K562 (cell line): ENCODE measurements at regions not wholly inside any gene's neighbourhood (a gene's known extent, or its start where the extent isn't known, plus 50 kb on each side); places are given as distances from the start of the nearest gene placed in this dataset.

Source experiments
- ATAC-seq: fragments of 200-7000 bp; cut with Tn5 transposase; 3 replicates; pipeline ENCODE4 v1.9.1; 2020; ENCODE audit warnings: moderate library complexity
- BruUV-seq: library from RNA; stranded (reverse); fragments of 400-500 nt; replicated peaks from 2 replicates; lab custom pipeline; 2021; lab: Mats Ljungman, UMichigan
- CTCF ChIA-PET: fragments of 300-600 bp; formaldehyde crosslinking; extraction: SDS; loops from one replicate; lab custom pipeline; 2021; ENCODE audit warnings: low intra/inter-chr PET ratio; lab: Yijun Ruan, JAX
- POLR2A ChIA-PET: fragments of 300-600, 350-650 bp; sonication (Branson Sonifier 250); formaldehyde crosslinking; extraction: SDS; loops from one replicate; lab custom pipeline; 2021; ENCODE audit warnings: antibody characterized with exemption, inconsistent platforms; lab: Yijun Ruan, JAX
- DNase-seq, 4 experiments: peaks; one replicate each; pipeline versions ENCODE4 v3.0.0 to v3.0.0-alpha.2; 2011 to 2018; ENCODE audit warnings: low spot score in 3 of 4, mixed read lengths in 3 of 4; ENCODE audit errors: extremely low read depth in 1 of 4
- FAIRE-seq: peaks from 2 replicates; lab custom pipeline; 2011; peaks lifted over from hg19 to GRCh38; lab: Jason Lieb, UNC
- H2AFZ ChIP-seq: 2 replicates; pipeline ENCODE4 v1.6.0; 2011; ENCODE audit warnings: low read depth, low read length, control low read depth, inconsistent platforms
- H3K27ac ChIP-seq: fragments of 200-600 bp; 3 replicates; pipeline ENCODE4 v1.8.0; 2011; ENCODE audit warnings: low read depth, mild to moderate bottlenecking, control low read depth, inconsistent platforms, low read length, moderate library complexity, mixed read lengths; ENCODE audit errors: extremely low read depth
- H3K27me3 ChIP-seq, 2 experiments: fragments of 300-600 bp in 1 of 2; 2 replicates in 1 of 2; 3 replicates in 1 of 2; pipeline versions ENCODE4 v1.6.0 to v1.8.0; 2011; ENCODE audit warnings: inconsistent platforms in 2 of 2, low read length in 2 of 2, mild to moderate bottlenecking in 1 of 2, mixed read lengths in 1 of 2, moderate library complexity in 1 of 2; ENCODE audit not compliant: control insufficient read depth in 2 of 2, insufficient read depth in 2 of 2
- H3K36me3 ChIP-seq: fragments of 300-600 bp; 3 replicates; pipeline ENCODE4 v1.8.0; 2011; ENCODE audit warnings: mild to moderate bottlenecking, low read length, inconsistent platforms; ENCODE audit not compliant: control insufficient read depth, insufficient read depth
- H3K4me1 ChIP-seq, 2 experiments: fragments of 200-600 bp in 1 of 2; replicated peaks in 1 of 2; 2 replicates in 1 of 2; 3 replicates in 1 of 2; pipeline versions ENCODE4 v1.5.1 to v1.8.0; 2011; ENCODE audit warnings: inconsistent platforms in 2 of 2, low read length in 2 of 2, mild to moderate bottlenecking in 1 of 2, mixed read lengths in 1 of 2, moderate library complexity in 1 of 2; ENCODE audit not compliant: control insufficient read depth in 2 of 2, insufficient read depth in 2 of 2
- H3K4me2 ChIP-seq: 2 replicates; pipeline ENCODE4 v1.6.1; 2011; ENCODE audit warnings: low read length, control low read depth, inconsistent platforms, mixed read lengths; ENCODE audit not compliant: insufficient read depth
- H3K4me3 ChIP-seq: fragments of 200-600 bp; sonication (generic), shearing (Covaris generic); 2 replicates; pipeline ENCODE4 v1.5.1; 2016; ENCODE audit warnings: control low read depth, inconsistent platforms
- H3K79me2 ChIP-seq: fragments of 200-600 bp; 3 replicates; pipeline ENCODE4 v1.8.0; 2011; ENCODE audit warnings: low read length, inconsistent platforms; ENCODE audit not compliant: control insufficient read depth, insufficient read depth
- H3K9ac ChIP-seq, 2 experiments: 2 replicates each; pipeline versions ENCODE4 v1.6.0 to v1.6.1; 2011; ENCODE audit warnings: low read depth in 2 of 2, low read length in 2 of 2, control low read depth in 1 of 2, inconsistent platforms in 1 of 2, mild to moderate bottlenecking in 1 of 2, mixed read lengths in 1 of 2; ENCODE audit not compliant: insufficient read depth in 1 of 2
- H3K9me1 ChIP-seq: one replicate; pipeline ENCODE4 v1.6.0; 2011; ENCODE audit warnings: inconsistent platforms, mild to moderate bottlenecking, low read length, moderate library complexity; ENCODE audit not compliant: control insufficient read depth, insufficient read depth
- H3K9me3 ChIP-seq: replicated peaks from 2 replicates; pipeline ENCODE4 v1.5.1; 2011; ENCODE audit warnings: low read depth, low read length, inconsistent platforms; ENCODE audit not compliant: control insufficient read depth, insufficient read depth
- H4K20me1 ChIP-seq: replicated peaks from 2 replicates; pipeline ENCODE4 v1.6.1; 2011; ENCODE audit warnings: low read length, inconsistent platforms, mixed read lengths; ENCODE audit not compliant: control insufficient read depth, insufficient read depth
- CEBPB ChIP-seq: fragments of 450-650 bp; IDR thresholded peaks from 2 replicates; pipeline ENCODE4 v1.6.1; 2016; ENCODE audit warnings: missing genetic modification characterization, missing compliant biosample characterization
- MYNN ChIP-seq, 2 experiments: sonication (generic); formaldehyde crosslinking in 1 of 2; IDR thresholded peaks; 2 replicates each; pipeline versions ENCODE4 v1.5.0 to v1.6.1; 2016 to 2020; ENCODE audit warnings: antibody characterized with exemption in 1 of 2, missing genetic modification reagents in 1 of 2
- ZFP36 ChIP-seq: fragments of 150-350 bp; IDR thresholded peaks from 2 replicates; pipeline ENCODE4 v1.6.1; 2018; ENCODE audit warnings: low read length, low read depth; ENCODE audit not compliant: partially characterized antibody
- ZNF583 ChIP-seq: fragments of 250-450 bp; sonication (Bioruptor Pico); IDR thresholded peaks from 2 replicates; pipeline ENCODE4 v1.4.0; 2020
- WGBS: fragments of 100-300 bp; shearing (Covaris generic); methylation state at CpG from one replicate; pipeline ENCODE4 v1.1.6; 2016; ENCODE audit warnings: low coverage, mixed read lengths; ENCODE audit not compliant: insufficient coverage; ENCODE audit errors: missing lambda C conversion rate; 5-methylcytosine and 5-hydroxymethylcytosine counted together
- in situ Hi-C: fragments of 300-500 bp; cut with MboI; formaldehyde crosslinking; loops from 4 replicates; pipeline ENCODE4 v1.15.0; 2018; ENCODE audit warnings: inconsistent platforms, mixed read lengths
- intact Hi-C: fragments of 100-400 bp; cut with micrococcal nuclease; formaldehyde crosslinking; loops from 2 replicates; pipeline ENCODE4 v1.14.2; 2022
- TF ChIP-seq, protein P1 (sequence below): fragments of 250-450 bp; sonication (Bioruptor Pico); IDR thresholded peaks from 2 replicates; pipeline ENCODE4 v1.5.0; 2021; ENCODE audit warnings: mild to moderate bottlenecking, borderline replicate concordance

DNA sequence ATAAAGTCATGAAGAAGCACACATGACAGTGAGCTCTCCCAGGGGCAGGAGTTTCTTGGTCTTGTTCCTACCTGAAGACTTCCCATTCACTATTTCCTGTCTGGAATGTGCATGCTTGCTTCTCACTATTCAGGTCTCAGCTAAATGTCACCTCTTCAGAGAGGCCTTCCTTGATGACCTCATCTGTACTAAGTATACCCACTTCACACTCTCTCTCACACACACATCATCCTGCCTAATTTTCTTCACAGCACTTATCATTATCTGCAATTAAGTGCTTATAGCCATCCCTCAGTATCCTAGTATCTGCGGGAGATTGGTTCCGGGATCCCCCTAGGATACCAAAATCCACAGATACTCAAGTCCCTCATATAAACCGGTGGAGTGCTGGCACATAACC is 146.4 kb upstream of the IVNS1ABP start:
- no peak overlapping the region for H3K4me2 ChIP-seq
- ATAC-seq = no peak
- TF ChIP-seq MYNN (IDR thresholded peaks at IDR 0.05) = no peak
- TF ChIP-seq MYNN (CRISPR knock-in tag; IDR thresholded peaks at IDR 0.05) = no peak
- peak; percentile 49 for TF ChIP-seq ZFP36
- 0 out of 5 replicates have a peak, but pooled peaks cover 0 to 4% of the 10 kb centered on the region in 2 experiments for H3K27me3 ChIP-seq
- ChIA-PET CTCF (interaction anchor here (0.5 kb wide), 1 partner anchor 10 kb away, joined by 3 read pairs; no protein-coding TSS in a partner anchor), POLR2A (no interaction called here)
- H3K4me1 ChIP-seq = peaks cover 0 to 8% of the 10 kb centered on the region in 2 experiments; a peak in 2 of 5 replicates
- no peaks in the 10 kb centered on the region for H4K20me1 ChIP-seq
- in situ Hi-C loops = no loop called here
- H3K79me2 ChIP-seq = no peaks in the 10 kb centered on the region
- no peaks in the 10 kb centered on the region for H3K36me3 ChIP-seq
- no peaks in the 10 kb centered on the region for H3K9me3 ChIP-seq
- BruUV-seq = no TSS peak
- FAIRE-seq = no peak
- no peaks in the 10 kb centered on the region for H3K9me1 ChIP-seq
- 2% methylated on average over 3 of the region's 3 CpGs for WGBS
- no peak overlapping the region for H3K9ac ChIP-seq
- intact Hi-C loops = no loop called here
- no peak overlapping the region for H2AFZ ChIP-seq
- H3K27ac ChIP-seq = no peak overlapping the region
- DNase-seq = no peak
- H3K4me3 ChIP-seq = no peak overlapping the region

DNA sequence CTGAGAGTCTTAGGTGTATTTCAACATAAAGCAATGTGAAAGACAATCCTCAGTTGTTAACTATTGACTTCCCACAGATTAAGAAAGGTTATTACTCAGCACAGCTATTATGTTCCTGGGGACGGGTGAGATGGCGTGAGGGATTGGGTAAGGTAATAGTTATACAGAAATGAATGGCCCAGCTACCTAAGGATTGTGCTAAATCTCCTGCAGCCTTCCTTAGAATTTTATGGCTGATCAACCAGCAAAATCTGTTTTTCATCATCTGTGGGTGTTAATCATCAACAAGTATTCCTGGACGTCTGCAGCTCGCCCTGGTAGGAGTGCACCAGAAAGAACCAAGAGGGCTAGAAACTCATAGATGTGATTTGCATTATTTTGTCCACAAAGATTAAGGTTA is 146.0 kb upstream of the IVNS1ABP start:
- Histone ChIP-seq H3K4me2 (no peak overlapping the region), H3K79me2 (no peaks in the 10 kb centered on the region), H3K9ac (no peak overlapping the region), H3K4me1 (peaks cover 0 to 8% of the 10 kb centered on the region in 2 experiments; a peak in 2 of 5 replicates), H4K20me1 (no peaks in the 10 kb centered on the region), H3K36me3 (no peaks in the 10 kb centered on the region), H3K27ac (no peak overlapping the region), H3K4me3 (no peak overlapping the region), H2AFZ (no peak overlapping the region), H3K27me3 (0 out of 5 replicates have a peak, but pooled peaks cover 0 to 4% of the 10 kb centered on the region in 2 experiments), H3K9me3 (no peaks in the 10 kb centered on the region), H3K9me1 (no peaks in the 10 kb centered on the region)
- POLR2A ChIA-PET = no interaction called here
- BruUV-seq = no TSS peak
- intact Hi-C loops (no loop called here), in situ Hi-C loops (no loop called here)
- TF ChIP-seq CEBPB (tag) (0 out of 2 replicates have a peak, but pooled peaks have one; percentile 6), ZNF583 (CRISPR knock-in tag) (no peak)
- TF ChIP-seq, protein P1, sequence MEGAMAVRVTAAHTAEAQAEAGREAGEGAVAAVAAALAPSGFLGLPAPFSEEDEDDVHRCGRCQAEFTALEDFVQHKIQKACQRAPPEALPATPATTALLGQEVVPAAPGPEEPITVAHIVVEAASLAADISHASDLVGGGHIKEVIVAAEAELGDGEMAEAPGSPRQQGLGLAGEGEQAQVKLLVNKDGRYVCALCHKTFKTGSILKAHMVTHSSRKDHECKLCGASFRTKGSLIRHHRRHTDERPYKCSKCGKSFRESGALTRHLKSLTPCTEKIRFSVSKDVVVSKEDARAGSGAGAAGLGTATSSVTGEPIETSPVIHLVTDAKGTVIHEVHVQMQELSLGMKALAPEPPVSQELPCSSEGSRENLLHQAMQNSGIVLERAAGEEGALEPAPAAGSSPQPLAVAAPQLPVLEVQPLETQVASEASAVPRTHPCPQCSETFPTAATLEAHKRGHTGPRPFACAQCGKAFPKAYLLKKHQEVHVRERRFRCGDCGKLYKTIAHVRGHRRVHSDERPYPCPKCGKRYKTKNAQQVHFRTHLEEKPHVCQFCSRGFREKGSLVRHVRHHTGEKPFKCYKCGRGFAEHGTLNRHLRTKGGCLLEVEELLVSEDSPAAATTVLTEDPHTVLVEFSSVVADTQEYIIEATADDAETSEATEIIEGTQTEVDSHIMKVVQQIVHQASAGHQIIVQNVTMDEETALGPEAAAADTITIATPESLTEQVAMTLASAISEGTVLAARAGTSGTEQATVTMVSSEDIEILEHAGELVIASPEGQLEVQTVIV = no peak
- ATAC-seq = no peak
- 3% methylated on average over 4 of the region's 4 CpGs for WGBS
- no peak for DNase-seq
- FAIRE-seq = no peak
- CTCF ChIA-PET = no interaction called here
